ENCODE measurements at regions not wholly inside any gene's neighbourhood (a gene's known extent, or its start where the extent isn't known, plus 50 kb on each side); places are given as distances from the start of the nearest gene placed in this dataset.
"Not testable (repeated sequence)": the region's sequence is repeated elsewhere in the genome, so short reads cannot be mapped to it uniquely, and the experiment has no call there.

DNA sequence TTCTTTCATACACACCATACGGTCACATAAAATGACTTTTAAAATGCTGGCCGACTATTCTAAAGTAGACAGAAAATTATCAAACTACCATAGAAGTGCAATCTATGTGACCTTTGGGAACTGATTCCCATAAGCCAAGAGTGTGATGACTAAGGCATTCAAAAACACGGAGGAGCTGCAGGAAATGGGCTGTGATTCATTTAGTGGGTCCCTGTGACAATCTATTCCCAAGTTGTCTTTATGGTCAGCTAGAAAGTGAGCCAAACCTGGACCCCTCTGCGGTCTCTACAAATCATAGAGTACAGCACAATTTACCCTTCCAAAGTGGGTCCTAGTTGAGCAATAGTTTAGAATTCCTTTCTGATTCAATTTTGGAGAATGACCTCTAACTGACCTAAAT is 251.5 kb upstream of the CBLB start:
- no peak for DNase-seq (ENCODE audit: low read depth)

- no peak for DNase-seq (ENCODE audit: low read depth)
Measured at GRCh38 chr3:106121491-106122289, 252.9 kb upstream of the CBLB start.

DNA sequence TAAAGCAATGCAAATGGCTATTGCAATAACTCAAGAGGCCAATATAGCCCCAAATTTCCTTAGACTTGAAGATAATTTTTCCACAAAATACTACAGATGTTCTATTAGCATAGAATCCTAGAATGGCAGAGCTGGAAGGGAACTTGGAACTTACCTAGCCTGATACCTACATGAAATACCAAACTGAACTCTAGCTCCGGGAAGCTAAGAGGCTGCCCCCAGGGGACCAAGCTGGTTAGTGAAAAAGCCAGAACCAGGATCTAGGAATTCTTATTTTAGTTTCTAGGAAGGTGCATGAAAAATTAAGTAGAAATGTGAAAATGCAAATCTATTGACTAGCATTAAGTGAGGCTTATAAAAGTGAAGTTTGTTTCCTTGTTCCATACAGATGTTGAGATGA is 256.0 kb upstream of the CBLB start:
- DNase-seq (ENCODE audit: low read depth): no peak

DNA sequence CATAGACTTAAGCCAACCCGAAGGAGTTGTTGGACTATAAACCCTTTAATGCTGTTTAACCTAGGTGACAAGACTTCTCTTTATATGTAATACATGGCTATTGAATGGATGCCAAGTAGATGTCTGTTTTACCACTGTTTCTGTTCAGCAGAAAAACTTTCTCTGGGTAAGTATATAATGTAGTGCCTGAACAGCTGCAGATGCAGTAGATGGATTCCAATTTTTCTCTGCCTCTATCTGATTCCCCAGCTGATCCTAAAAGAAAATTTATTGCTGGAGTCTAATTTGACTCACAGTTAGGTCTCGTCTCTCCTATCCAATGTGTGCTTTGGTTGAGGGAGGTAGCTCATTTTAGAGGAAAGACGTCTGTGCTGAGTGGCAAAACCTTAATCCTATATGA is 256.5 kb upstream of the CBLB start:
- DNase-seq (ENCODE audit: low read depth): no peak

GRCh38 chr3:106126067-106126845 is 257.4 kb upstream of the CBLB start:
- no peak for DNase-seq (ENCODE audit: low read depth)

GRCh38 chr3:106126846-106127235 is 258.0 kb upstream of the CBLB start:
- no peak for DNase-seq (ENCODE audit: low read depth)

GRCh38 chr3:106129939-106130338 is 261.1 kb upstream of the CBLB start:
- DNase-seq (ENCODE audit: low read depth): no peak

GRCh38 chr3:106130384-106131198 is 261.8 kb upstream of the CBLB start:
- DNase-seq (ENCODE audit: low read depth): peak; percentile 51

- DNase-seq (ENCODE audit: low read depth): no peak
Measured at GRCh38 chr3:106135451-106136160, 266.8 kb upstream of the CBLB start.

DNA sequence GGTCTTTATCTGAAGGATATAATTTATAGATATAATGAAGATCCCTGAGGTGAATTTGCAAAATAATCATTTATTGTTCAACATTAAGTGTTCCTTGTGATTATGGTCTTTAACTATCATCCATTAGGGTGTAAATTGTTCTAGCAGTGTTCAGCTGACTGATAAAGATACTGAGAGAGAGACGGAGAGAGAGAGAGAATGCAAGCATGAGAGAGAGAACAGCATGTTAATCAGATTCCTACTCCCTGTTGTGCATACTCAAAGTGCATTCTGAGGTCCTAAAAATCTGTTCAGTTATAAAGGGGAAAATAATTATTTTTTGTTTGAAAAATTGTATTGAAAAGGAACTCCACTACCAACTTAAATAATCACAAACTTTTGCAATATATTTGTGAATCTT is 271.0 kb upstream of the CBLB start:
- DNase-seq (ENCODE audit: low read depth): no peak

- no peak for DNase-seq (ENCODE audit: low read depth)
Measured at GRCh38 chr3:106140431-106140830, 271.6 kb upstream of the CBLB start.

- DNase-seq (ENCODE audit: low read depth): no peak
Measured at GRCh38 chr3:106144030-106144429, 275.2 kb upstream of the CBLB start.

DNA sequence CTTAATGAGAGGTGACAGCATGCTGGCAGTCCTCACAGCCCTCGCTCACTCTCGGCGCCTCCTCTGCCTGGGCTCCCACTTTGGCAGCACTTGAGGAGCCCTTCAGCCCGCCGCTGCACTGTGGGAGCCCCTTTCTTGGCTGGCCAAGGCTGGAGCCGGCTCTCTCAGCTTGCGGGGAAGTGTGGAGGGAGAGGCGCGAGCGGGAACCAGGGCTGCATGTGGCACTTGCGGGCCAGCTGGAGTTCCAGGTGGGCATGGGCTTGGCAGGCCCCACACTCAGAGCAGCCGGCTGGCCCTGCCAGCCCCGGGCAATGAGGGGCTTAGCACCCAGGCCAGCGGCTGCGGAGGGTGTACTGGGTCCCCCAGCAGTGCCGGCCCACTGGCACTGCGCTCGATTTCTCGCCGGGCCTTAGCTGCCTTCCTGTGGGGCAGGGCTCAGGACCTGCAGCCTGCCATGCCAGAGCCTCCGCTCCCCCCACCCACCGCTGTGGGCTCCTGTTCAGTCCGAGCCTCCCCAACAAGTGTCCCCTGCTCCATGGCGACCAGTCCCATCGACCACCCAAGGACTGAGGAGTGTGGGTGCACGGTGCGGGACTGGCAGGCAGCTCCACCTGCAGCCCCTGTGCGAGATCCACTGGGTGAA is 279.7 kb upstream of the CBLB start:
- not testable (repeated sequence) for DNase-seq (ENCODE audit: low read depth)

DNA sequence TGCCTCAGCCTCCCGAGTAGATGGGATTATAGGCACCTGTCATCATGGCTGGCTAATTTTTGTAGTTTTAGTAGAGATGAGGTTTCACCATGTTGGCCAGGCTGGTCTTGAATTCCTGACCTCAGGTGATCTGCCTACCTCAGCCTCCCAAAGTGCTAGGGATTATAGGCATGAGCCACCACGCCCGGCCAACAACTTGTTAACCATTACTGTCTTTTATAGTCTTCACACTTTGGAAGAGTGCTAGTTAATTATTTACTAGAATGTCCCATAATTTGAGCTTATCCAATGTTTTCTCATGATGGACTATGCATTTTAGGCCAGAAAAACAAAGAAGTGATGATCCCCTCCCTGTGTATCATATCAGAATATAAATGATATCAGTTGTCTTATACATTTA is 288.6 kb upstream of the CBLB start:
- DNase-seq (ENCODE audit: low read depth): no peak

- DNase-seq (ENCODE audit: low read depth): no peak
Measured at GRCh38 chr3:106160396-106160795, 291.6 kb upstream of the CBLB start.

DNA sequence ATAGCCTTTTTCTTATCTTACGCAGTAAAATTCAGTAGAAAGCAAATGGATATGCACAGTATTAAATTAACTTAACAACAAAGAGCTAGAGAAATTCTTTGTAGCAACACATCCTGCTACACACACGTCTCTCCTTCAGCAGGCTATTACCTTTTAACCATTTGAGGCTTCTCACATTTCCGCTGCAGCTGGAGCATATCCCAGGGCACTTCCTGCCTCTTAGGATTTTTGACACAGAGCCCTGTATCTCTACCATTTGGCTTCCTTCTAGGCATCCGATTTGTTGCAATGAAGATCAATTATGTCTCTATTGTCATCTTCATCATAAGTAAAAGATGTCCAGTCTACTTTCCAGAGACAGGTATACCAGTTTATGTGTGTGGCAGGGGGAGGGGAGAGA is 292.4 kb upstream of the CBLB start:
- DNase-seq (ENCODE audit: low read depth): no peak

DNA sequence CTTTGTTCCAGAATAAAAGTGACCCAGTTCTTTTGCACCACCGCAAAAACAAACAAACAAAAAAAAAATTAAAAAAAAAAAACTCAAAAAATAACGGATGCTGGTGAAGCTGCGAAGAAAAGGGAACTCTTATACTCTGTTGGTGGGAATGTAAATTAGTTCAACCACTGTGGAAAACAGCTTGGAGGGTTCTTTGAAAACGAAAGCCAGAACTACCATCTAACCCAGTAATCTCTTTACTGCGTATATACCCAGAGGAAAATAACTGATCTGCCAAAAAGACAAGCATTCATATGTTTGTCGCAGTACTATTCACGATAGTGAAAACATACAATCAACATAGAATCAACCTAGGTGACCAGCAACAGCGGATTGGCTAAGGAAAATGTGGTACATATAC is 298.9 kb upstream of the CBLB start:
- no peak for DNase-seq (ENCODE audit: low read depth)

DNA sequence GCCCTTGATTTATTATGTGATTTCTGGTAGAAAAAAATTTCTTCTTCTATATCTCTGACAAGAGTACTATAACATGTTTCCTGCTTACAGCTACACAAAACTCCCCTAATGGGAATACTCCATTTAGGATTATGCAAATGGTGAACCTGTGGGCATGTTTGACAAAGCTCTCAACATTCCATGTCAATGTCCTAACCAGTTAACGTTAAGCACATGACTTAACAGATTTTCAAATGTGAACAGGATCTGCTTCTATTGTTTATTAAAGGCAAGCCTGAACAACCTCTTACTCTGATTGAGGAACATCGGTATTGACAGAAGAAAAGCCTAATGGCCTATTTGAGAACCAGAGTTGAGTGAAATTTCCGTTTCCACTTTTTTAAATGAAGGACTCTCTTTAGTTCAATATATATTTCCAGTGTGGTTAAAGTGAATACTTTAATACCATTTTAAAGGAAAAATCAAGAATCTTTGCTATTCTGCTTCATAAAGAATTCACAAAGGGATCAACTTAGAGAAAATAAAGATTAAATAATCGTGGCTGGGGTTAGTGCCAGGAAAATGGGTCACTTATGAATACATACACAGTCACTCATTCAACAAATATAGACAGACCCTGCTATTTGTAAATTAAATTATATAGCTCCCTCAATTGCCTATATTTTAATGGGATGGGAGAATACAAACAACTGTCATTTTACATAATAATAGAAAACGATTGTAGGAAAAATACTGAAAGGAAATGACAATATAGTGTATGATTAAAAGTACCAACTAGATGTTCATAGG is 300.3 kb upstream of the CBLB start:
- DNase-seq (ENCODE audit: low read depth): no peak

DNA sequence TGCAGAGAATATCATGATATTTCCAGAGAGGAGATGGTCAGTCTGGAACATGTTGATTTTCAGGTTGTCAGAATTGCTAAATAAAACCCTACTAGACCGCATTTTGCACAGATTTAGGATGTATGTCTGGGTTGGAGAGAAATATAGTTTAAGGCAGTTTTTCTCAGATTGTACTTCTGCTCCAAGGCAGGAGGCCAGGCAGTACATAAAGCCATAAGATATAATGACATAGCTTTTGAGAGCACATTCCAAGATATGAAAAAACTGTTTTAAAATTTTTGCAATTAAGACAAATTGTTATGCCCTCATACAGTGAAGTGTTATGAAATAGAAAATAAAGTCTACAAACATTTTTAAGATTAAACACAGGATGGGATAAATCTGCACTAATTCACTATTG is 301.8 kb upstream of the CBLB start:
- DNase-seq (ENCODE audit: low read depth): no peak

DNA sequence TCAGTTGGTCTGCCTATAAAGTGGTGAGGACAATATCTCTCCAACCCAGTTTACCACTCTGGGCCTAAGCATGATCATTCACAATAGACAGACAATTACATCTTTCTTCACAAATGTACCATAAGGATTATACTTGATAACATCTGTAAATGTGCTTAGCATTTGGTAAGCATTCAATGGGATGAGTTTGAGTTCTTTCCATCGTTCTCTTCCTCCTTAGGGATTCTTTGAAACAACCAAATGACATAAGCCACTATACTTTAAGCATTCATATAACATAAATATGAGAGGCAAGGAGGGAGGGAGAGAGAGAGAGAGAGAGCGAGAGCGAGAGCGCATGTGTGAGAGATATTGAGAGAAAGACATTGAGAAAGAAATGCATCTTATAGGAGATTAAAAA is 303.3 kb upstream of the CBLB start:
- DNase-seq (ENCODE audit: low read depth): no peak

GRCh38 chr3:106172780-106173179 is 304.0 kb upstream of the CBLB start:
- no peak for DNase-seq (ENCODE audit: low read depth)
